ENCODE measurements at regions not wholly inside any gene's neighbourhood (a gene's known extent, or its start where the extent isn't known, plus 50 kb on each side); places are given as distances from the start of the nearest gene placed in this dataset.

DNA sequence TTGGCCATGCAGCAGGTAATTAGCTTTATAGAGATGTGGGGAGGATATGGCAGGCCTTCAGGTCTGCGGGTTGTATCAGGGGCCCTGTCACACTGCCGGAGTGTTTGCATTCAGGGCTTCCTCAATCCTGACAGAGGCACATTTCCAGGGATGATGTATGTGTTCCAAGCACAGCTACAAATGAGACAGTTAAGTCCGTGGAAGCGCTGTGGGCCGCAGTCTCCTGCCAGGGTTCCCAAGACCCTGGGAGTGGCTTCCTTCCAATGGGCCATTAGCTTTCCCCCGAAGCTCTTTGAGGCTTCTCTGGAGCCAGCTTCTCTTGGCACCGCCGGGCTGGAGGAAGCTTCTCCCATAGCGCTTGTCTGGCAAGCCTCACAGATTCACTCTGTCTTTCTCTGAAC lies 1524.7 kb upstream of the TMEM132C start:
- DNase-seq, result no peak

DNA sequence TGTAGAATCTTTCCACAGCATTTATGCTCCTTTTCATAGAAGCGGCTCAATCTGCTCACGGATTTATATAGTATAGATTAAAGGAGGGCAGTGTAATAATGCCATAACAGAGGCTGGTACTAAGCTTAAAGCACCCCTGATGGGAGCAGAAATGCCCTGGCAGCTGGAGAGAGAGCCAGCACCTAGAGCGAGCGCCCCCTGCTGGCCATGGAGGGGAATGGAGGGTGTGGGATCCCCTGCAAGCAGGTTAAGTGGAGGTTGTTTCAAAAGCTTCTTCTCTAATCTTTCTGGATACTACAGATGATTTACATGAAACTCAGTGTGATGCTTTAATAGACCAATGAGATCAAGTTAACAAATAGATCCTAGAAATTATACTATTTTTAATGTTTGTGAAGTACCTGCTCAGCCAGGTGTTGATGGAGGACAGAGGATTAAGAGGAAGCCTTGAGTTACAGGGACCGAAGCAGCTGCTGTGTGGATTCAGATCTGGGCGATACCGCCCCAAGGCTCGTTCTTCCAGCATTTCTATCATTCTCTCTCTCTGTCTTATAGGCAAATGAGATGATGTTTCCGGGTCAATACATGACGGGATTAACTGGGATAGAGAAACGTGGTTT lies 1519.3 kb upstream of the TMEM132C start:
- peak; percentile 60 for DNase-seq

- DNase-seq, result no peak
These were observed 1514.9 kb upstream of the TMEM132C start for GRCh38 chr12:126752021-126752420.

- DNase-seq, result no peak
These were observed 1509.6 kb upstream of the TMEM132C start for GRCh38 chr12:126757326-126757725.

DNA sequence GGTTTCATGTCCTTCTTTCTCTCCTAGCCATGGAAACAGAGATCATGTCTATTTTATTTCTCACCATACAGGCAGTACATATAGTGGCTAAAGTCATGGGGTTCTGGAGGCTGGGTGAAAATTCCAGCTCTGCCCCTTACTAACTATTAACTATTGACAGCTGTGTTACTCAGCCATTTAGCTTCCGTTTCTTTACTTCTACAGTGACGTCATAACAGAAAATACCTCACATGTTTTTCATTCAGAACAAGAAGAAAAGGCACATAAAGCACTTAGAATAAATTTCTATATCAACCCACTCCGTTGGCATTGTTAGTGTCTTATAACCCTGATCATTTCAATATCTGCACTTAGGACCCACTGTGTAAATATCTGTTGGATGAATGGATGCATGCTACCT lies 1506.9 kb upstream of the TMEM132C start:
- no peak for DNase-seq

DNA sequence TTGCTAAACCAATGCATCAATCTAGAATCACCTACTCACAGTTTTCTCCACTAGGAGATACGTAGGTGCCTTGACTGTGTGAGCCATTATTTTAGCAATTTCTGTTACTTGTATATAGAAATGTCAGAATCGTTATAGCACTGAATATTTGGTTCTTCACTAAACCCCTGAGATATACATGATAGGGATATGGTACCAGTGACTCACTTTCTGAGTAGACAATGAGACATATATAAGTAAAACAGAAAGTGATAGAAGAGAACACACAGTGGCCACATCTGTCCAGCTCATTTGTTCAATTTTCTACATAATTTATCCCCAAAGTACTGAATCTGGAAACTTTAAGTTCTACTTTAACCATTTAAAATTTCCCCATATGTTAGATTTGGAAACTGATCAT lies 1505.5 kb upstream of the TMEM132C start:
- DNase-seq, result no peak

GRCh38 chr12:126762150-126762549 lies 1504.8 kb upstream of the TMEM132C start:
- no peak for DNase-seq

GRCh38 chr12:126763359-126763758 lies 1503.6 kb upstream of the TMEM132C start:
- DNase-seq, result no peak

GRCh38 chr12:126767334-126767733 lies 1499.6 kb upstream of the TMEM132C start:
- no peak for DNase-seq

DNA sequence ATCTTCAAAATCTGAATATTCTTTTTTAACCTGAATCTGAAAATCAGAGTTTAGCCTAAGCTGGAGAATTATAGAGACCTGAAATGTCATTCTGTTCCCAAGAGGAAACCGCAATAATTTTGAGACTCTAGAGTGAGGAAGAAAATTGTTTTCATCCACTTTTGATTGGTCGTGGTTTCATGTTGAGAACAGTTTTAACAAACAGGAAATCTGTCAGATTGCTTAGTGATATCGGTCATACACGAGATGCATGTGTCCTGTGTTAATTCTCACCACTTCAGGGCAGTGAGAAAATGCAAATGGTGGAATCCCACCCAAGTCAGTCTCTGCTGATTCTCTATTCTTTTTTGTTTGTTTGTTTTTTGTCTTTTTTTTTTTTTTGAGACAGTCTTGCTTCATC lies 1498.5 kb upstream of the TMEM132C start:
- DNase-seq, result peak; percentile 2

DNA sequence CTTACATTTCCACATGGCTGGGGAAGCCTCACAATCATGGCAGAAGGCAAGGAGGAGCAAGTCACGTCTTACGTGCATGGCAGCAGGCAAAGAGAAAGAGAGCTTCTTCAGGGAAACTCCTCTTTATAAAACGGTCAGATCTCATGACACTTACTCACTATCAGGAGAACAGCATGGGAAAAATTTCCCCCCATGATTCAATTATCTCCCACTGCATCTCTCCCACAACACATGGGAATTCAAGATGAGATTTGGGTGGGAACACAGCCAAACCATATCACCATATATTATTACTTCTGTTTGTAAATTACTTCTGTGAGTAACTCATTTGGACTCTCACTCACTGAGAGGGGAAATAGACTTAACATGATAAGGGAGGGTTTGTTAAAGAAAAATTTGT lies 1496.8 kb upstream of the TMEM132C start:
- DNase-seq, result no peak

DNA sequence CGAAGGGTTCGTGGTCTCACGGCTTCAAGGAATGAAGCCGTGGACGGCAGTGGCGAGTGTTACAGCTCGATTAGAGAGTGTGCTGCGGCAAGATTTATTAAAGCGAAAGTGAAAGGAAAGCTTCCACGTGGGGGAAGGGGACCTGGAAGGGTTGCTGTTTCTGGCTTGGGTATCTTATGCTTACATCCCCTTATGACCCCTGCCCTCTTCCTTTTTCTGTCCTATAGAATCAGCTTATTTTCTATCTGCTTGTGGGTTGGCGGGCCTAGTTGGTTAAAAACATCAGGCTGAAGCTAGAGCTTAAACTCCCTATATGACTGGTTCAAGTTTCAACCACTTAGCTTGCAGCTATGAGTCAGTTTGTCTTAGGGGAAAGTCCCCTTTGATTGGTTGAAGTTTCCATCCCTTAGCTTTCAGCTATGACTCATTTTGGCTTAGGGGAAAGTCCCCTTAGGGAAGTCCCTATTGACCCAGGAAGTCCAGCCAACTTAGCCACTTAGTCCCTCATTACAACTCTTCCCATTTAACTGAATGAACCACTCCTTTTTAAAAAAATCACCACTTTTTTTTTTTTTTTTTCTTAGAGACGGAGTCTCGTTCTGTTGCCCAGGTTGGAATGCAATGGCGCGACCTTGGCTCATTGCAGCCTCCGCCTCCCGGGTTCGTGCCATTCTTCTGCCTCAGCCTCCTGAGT lies 1494.7 kb upstream of the TMEM132C start:
- DNase-seq, result no peak

DNA sequence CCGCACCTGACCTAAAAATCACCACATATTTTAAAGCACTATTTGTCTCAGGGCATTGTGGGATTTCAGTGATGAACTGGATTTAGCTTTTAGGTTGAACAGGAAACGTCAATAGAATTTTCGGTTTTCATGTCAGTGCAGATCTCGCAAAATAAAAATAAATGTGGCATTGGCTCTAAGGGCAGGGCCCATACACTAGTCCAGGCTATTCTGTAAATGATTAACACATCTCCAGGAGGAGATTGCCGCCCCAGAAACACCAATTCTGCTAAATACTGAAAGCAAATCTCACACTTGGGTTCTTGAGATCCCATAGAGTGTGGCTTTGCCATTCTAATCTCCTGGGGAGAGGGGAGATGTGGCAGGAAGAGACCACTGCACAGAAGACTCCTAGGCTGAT lies 1494.0 kb upstream of the TMEM132C start:
- DNase-seq, result no peak

GRCh38 chr12:126773491-126773890 lies 1493.5 kb upstream of the TMEM132C start:
- DNase-seq, result no peak

- DNase-seq, result no peak
These were observed 1490.8 kb upstream of the TMEM132C start for GRCh38 chr12:126776026-126776655.

DNA sequence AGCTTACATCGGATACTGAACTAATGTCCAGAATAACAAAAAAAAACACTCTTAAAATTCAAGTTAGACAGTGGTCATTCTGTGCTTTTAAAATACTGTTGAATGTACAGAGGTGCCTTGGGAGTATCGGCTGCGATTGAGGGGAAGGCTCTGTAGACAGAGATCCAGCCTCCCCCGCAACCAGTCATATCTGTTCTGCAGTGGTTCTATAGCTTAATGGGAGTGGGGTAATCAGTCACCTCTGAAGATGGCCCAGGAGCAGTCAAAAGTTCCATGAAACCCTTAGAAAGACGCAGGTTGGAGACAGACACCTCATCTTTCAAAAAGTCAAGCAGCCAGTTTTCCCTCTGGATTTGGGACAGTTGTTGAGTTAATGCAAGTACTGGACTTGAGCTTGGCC lies 1486.6 kb upstream of the TMEM132C start:
- no peak for DNase-seq

GRCh38 chr12:126781593-126781992 lies 1485.4 kb upstream of the TMEM132C start:
- no peak for DNase-seq

DNA sequence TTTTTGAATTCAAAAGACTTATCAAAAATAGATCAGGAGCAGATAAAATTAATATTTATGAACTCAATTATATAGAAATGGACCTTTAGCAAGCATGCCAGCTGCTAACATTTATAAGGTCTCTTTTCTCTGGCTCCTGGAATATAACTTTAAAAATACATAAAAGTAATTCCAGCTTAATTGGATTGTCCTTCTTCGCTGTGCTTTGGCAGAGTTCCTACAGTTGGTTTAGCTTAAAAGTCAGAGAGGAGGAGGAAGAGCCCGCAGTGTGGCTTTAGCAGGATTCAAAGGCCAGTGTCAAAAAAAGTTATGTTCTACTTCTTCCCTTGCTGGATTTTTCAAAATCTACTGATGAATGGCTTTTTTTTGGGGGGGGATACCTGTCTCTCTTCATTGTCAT lies 1484.9 kb upstream of the TMEM132C start:
- DNase-seq, result no peak

DNA sequence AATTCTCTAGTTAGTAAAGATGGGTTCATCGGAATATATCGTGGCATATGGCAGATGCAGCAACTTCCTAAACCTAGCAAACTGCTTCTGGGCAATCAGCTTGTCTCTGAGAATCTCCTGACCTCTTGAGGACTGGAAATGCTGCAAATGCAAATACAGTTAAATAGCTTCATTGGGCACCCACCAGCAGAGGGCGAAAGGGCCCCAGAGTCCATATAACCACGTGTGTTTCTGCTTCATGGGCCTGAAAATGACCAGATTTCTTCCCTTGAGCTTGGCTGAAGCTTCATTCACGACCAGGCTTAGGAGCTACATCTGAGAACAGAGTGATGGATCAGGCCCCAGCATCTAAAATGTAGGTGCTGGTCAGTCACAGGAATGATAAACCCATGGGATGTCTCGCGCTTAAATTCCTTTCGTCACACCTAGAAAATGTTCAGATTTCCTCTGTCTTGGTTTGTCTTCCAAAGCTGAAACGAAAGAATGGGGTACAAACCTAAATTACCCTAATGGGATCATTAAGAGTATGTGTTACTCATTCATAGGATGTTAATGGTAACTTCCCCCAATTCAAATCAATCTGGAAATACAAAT lies 1482.5 kb upstream of the TMEM132C start:
- DNase-seq, result peak; percentile 65

GRCh38 chr12:126789963-126790362 lies 1477.0 kb upstream of the TMEM132C start:
- DNase-seq, result no peak

- DNase-seq, result no peak
These were observed 1475.8 kb upstream of the TMEM132C start for GRCh38 chr12:126791122-126791521.

DNA sequence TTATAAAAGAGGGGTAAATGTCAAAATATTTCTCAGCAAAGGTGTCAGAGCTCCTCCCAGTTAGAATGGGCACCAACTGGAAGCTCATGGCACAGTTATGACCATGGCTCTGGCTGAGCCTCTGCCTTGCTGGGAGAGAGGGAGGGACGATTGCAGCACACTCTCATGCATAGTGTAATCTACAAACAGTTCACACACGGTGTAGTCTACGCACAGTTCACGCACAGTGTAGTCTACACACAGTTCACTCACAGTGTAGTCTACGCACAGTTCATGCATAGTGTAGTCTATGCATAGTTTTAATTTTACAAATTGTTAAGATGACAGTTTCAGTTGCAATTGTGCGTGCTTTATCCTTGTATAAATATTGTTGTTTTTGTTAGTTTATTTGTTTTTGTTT lies 1474.6 kb upstream of the TMEM132C start:
- no peak for DNase-seq

- DNase-seq, result no peak
These were observed 1469.4 kb upstream of the TMEM132C start for GRCh38 chr12:126797525-126797924.

DNA sequence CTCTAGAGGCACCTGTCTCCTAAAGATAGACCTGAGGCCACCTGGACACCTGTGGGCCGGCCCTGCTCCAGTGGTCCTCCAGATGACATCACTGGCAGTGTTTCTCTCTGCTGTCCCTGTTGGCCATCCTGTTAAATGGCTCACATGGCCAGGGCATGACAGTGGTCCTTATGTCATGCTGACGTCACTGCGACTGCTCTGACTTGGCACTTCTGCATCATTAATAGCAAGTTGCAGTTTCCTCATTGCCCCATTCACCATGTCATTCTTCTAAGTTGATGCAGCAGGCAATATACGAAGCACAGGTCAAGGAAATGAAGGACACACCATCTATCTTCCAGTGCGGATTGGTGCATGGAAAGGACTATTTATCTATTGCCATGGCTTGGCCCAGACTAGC lies 1468.5 kb upstream of the TMEM132C start:
- DNase-seq, result no peak

Data from hematopoietic multipotent progenitor cell treated with erythropoietin and hydrocortisone succinate and interleukin-3 and kit ligand, for 4 days (in vitro differentiated cells).